Naive thymus-derived CD8-positive, alpha-beta T cell (primary cell): ENCODE measurements at regions not wholly inside any gene's neighbourhood (a gene's known extent, or its start where the extent isn't known, plus 50 kb on each side); places are given as distances from the start of the nearest gene placed in this dataset.

Source experiments
- ATAC-seq, 2 donors: fragments of 150-1000 bp; cut with Tn5 transposase in 1 of 2; sonication (Bioruptor Pico), chemical (Tn5 transposase) in 1 of 2; 1 replicate in 1 of 2; 2 replicates in 1 of 2; pipeline ENCODE4 v1.10.0; 2021; ENCODE audit warnings: mild to moderate bottlenecking in 2 of 2, moderate library complexity in 2 of 2
- POLR2A ChIA-PET: fragments of 350-600 bp; sonication (Branson Sonifier 250); formaldehyde crosslinking; loops from one replicate; lab custom pipeline; 2021; ENCODE audit warnings: antibody characterized with exemption; lab: Charles Lee
- DNase-seq, 10 donors: peaks; one replicate each; pipeline versions ENCODE4 v3.0.0 to v3.0.0-alpha.2; 2020 to 2022
- H3K27ac Mint-ChIP-seq, 10 donors: one replicate each; pipeline ENCODE4 v1.8.0; 2020 to 2022; ENCODE audit warnings: mild to moderate bottlenecking in 10 of 10, mixed read lengths in 10 of 10, moderate library complexity in 4 of 10, inconsistent platforms in 1 of 10
- H3K27me3 Mint-ChIP-seq, 5 donors: one replicate each; pipeline ENCODE4 v1.8.0; 2021 to 2022; ENCODE audit warnings: mixed read lengths in 5 of 5
- H3K36me3 Mint-ChIP-seq, 3 donors: one replicate each; pipeline ENCODE4 v1.8.0; 2020 to 2022; ENCODE audit warnings: mixed read lengths in 3 of 3, mild to moderate bottlenecking in 2 of 3, inconsistent platforms in 1 of 3
- H3K4me1 Mint-ChIP-seq, 4 donors: one replicate each; pipeline ENCODE4 v1.8.0; 2021 to 2022; ENCODE audit warnings: mixed read lengths in 4 of 4
- H3K4me3 Mint-ChIP-seq, 10 donors: one replicate each; pipeline ENCODE4 v1.8.0; 2020 to 2022; ENCODE audit warnings: mild to moderate bottlenecking in 10 of 10, mixed read lengths in 10 of 10, moderate library complexity in 6 of 10, inconsistent platforms in 1 of 10
- H3K9me3 Mint-ChIP-seq, 9 donors: one replicate each; pipeline ENCODE4 v1.8.0; 2020 to 2022; ENCODE audit warnings: mixed read lengths in 9 of 9, mild to moderate bottlenecking in 3 of 9, inconsistent platforms in 1 of 9, moderate library complexity in 1 of 9

DNA sequence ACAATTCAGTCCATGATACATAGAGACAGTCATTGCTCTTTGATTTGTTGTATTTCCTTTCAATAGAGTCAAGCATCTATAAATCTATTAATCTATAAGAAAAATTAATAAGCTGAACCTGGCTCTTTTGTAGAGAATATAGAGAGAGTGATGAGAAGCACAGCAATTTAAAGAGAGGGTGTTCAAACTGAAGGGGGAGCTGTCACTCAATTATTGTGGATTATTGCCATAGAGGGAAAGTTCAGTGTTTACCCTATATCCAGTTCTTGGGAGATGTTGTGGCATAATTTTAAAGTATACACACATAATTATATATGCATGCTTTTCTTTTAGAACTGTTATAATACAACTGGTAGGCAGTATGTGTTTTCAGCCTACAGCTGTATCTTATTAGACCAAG, 1469.0 kb upstream of the PABPC4L start:
- Mint-ChIP-seq H3K9me3 (peaks cover 0 to 19% (median 2%) of the 10 kb centered on the region in 9 donors), H3K27me3 (no peaks in the 10 kb centered on the region), H3K4me1 (no peaks in the 10 kb centered on the region), H3K4me3 (no peak overlapping the region), H3K36me3 (no peaks in the 10 kb centered on the region), H3K27ac (no peak overlapping the region)
- DNase-seq (no peak), ATAC-seq (no peak)
- POLR2A ChIA-PET: no interaction called here
